ENCODE measurements at regions not wholly inside any gene's neighbourhood (a gene's known extent, or its start where the extent isn't known, plus 50 kb on each side); places are given as distances from the start of the nearest gene placed in this dataset.

- no peak for TF ChIP-seq TCF4 (CRISPR knock-in tag; IDR thresholded peaks at IDR 0.05; ENCODE audit: borderline replicate concordance)
- TF ChIP-seq ZFP30 (CRISPR knock-in tag; IDR thresholded peaks at IDR 0.05), result no peak
- TF ChIP-seq ESRRG (CRISPR knock-in tag; IDR thresholded peaks at IDR 0.05), result no peak
- TF ChIP-seq ISL1 (CRISPR knock-in tag; IDR thresholded peaks at IDR 0.05), result no peak
- no peak for TF ChIP-seq CSDC2 (CRISPR knock-in tag; IDR thresholded peaks at IDR 0.05)
- no peak for TF ChIP-seq ZNF565 (CRISPR knock-in tag; conservative IDR thresholded peaks at IDR 0.05; ENCODE audit: low read depth)
- no peak for TF ChIP-seq CREB5 (CRISPR knock-in tag; IDR thresholded peaks at IDR 0.05; ENCODE audit: low read depth)
- TF ChIP-seq RARB (CRISPR knock-in tag; IDR thresholded peaks at IDR 0.05), result no peak
- no peak for TF ChIP-seq ZNF70 (CRISPR knock-in tag; IDR thresholded peaks at IDR 0.05)
- no peak for TF ChIP-seq ARNTL (CRISPR knock-in tag; IDR thresholded peaks at IDR 0.05; ENCODE audit: borderline replicate concordance, low read depth)
- no peak for TF ChIP-seq ZFP3 (CRISPR knock-in tag; IDR thresholded peaks at IDR 0.05)
- TF ChIP-seq BACH2 (CRISPR knock-in tag; IDR thresholded peaks at IDR 0.05; ENCODE audit: borderline replicate concordance), result no peak
- TF ChIP-seq PATZ1 (CRISPR knock-in tag; IDR thresholded peaks at IDR 0.05; ENCODE audit: borderline replicate concordance), result no peak
- no peak for TF ChIP-seq TSHZ2 (CRISPR knock-in tag; IDR thresholded peaks at IDR 0.05)
- no peak for TF ChIP-seq ZNF8 (CRISPR knock-in tag; IDR thresholded peaks at IDR 0.05)
- TF ChIP-seq SNAI2 (CRISPR knock-in tag; IDR thresholded peaks at IDR 0.05), result no peak
- TF ChIP-seq ZC3H10 (CRISPR knock-in tag; IDR thresholded peaks at IDR 0.05), result no peak
- no peak for TF ChIP-seq TOX (CRISPR knock-in tag; IDR thresholded peaks at IDR 0.05; ENCODE audit: borderline replicate concordance)
- TF ChIP-seq OSR1 (CRISPR knock-in tag; IDR thresholded peaks at IDR 0.05), result no peak
- no peak for ATAC-seq
These were observed 70.0 kb upstream of the NKD1 start for GRCh38 chr16:50478075-50478772.

GRCh38 chr16:50476486-50477255 is 71.5 kb upstream of the NKD1 start:
- ATAC-seq, result no peak
- TF ChIP-seq POU6F1 (CRISPR knock-in tag; IDR thresholded peaks at IDR 0.05; ENCODE audit: borderline replicate concordance, low read depth) (no peak), ARNTL (CRISPR knock-in tag; IDR thresholded peaks at IDR 0.05; ENCODE audit: borderline replicate concordance, low read depth) (no peak), TOX (CRISPR knock-in tag; IDR thresholded peaks at IDR 0.05; ENCODE audit: borderline replicate concordance) (no peak), ISL1 (CRISPR knock-in tag; IDR thresholded peaks at IDR 0.05) (no peak), ESRRG (CRISPR knock-in tag; IDR thresholded peaks at IDR 0.05) (no peak), PPARA (CRISPR knock-in tag; IDR thresholded peaks at IDR 0.05; ENCODE audit: borderline replicate concordance) (no peak), CSDC2 (CRISPR knock-in tag; IDR thresholded peaks at IDR 0.05) (no peak), ZFP30 (CRISPR knock-in tag; IDR thresholded peaks at IDR 0.05) (no peak), ZFP3 (CRISPR knock-in tag; IDR thresholded peaks at IDR 0.05) (no peak)

- no peak for ATAC-seq
- TF ChIP-seq ARNTL (CRISPR knock-in tag; IDR thresholded peaks at IDR 0.05; ENCODE audit: borderline replicate concordance, low read depth) (no peak), RARB (CRISPR knock-in tag; IDR thresholded peaks at IDR 0.05) (no peak), CSRNP3 (CRISPR knock-in tag; IDR thresholded peaks at IDR 0.05) (no peak), ZFP30 (CRISPR knock-in tag; IDR thresholded peaks at IDR 0.05) (no peak), OSR1 (CRISPR knock-in tag; IDR thresholded peaks at IDR 0.05) (no peak), SNAI2 (CRISPR knock-in tag; IDR thresholded peaks at IDR 0.05) (no peak), POU6F1 (CRISPR knock-in tag; IDR thresholded peaks at IDR 0.05; ENCODE audit: borderline replicate concordance, low read depth) (no peak), ZNF8 (CRISPR knock-in tag; IDR thresholded peaks at IDR 0.05) (no peak), TOX (CRISPR knock-in tag; IDR thresholded peaks at IDR 0.05; ENCODE audit: borderline replicate concordance) (no peak), ZC3H10 (CRISPR knock-in tag; IDR thresholded peaks at IDR 0.05) (no peak), PPARA (CRISPR knock-in tag; IDR thresholded peaks at IDR 0.05; ENCODE audit: borderline replicate concordance) (no peak), ZNF565 (CRISPR knock-in tag; conservative IDR thresholded peaks at IDR 0.05; ENCODE audit: low read depth) (no peak), ISL1 (CRISPR knock-in tag; IDR thresholded peaks at IDR 0.05) (no peak), TCF4 (CRISPR knock-in tag; IDR thresholded peaks at IDR 0.05; ENCODE audit: borderline replicate concordance) (no peak), ZFP3 (CRISPR knock-in tag; IDR thresholded peaks at IDR 0.05) (no peak), CSDC2 (CRISPR knock-in tag; IDR thresholded peaks at IDR 0.05) (no peak)
These were observed 73.0 kb upstream of the NKD1 start for GRCh38 chr16:50475170-50475569.
